PC-9 (cell line): ENCODE measurements at regions not wholly inside any gene's neighbourhood (a gene's known extent, or its start where the extent isn't known, plus 50 kb on each side); places are given as distances from the start of the nearest gene placed in this dataset.

ENCODE experiments used
- BruUV-seq: library from RNA; stranded (reverse); fragments of 400-500 nt; replicated peaks from 2 replicates; lab custom pipeline; 2021; lab: Mats Ljungman, UMichigan
- CTCF ChIA-PET: fragments of 300-600 bp; sonication (Branson Sonifier 250); formaldehyde crosslinking; loops from one replicate; lab custom pipeline; 2022; ENCODE audit warnings: antibody characterized with exemption; lab: Charles Lee
- POLR2A ChIA-PET: fragments of 300-600 bp; sonication (Branson Sonifier 250); formaldehyde crosslinking; loops from one replicate; lab custom pipeline; 2022; ENCODE audit warnings: antibody characterized with exemption; ENCODE audit not compliant: unreplicated experiment; lab: Charles Lee
- DNase-seq, 2 experiments: peaks; one replicate each; pipeline versions ENCODE4 v3.0.0 to v3.0.0-alpha.2; 2015 to 2022; ENCODE audit warnings: mixed read lengths in 1 of 2
- H2AFZ ChIP-seq: fragments of 200-600 bp; sonication (generic); 2 replicates; pipeline ENCODE4 v1.8.1; 2017; ENCODE audit warnings: antibody characterized with exemption
- H3F3A ChIP-seq: fragments of 200-600 bp; sonication (generic); 2 replicates; pipeline ENCODE4 v1.8.1; 2017; ENCODE audit warnings: antibody characterized with exemption, mild to moderate bottlenecking, low read depth; ENCODE audit not compliant: insufficient read depth
- H3K27ac ChIP-seq: fragments of 200-600 bp; sonication (generic); 2 replicates; pipeline ENCODE4 v1.6.1; 2016; ENCODE audit warnings: mixed run types
- H3K27me3 ChIP-seq: fragments of 200-600 bp; sonication (generic); 2 replicates; pipeline ENCODE4 v1.6.1; 2016; ENCODE audit warnings: low read depth, mixed run types; ENCODE audit not compliant: insufficient read depth
- H3K36me3 ChIP-seq: fragments of 200-600 bp; sonication (generic); 2 replicates; pipeline ENCODE4 v1.6.1; 2016; ENCODE audit warnings: low read depth, mixed run types
- H3K4me1 ChIP-seq: fragments of 200-600 bp; sonication (generic); replicated peaks from 2 replicates; pipeline ENCODE4 v1.6.1; 2016; ENCODE audit warnings: mixed run types; ENCODE audit not compliant: insufficient read depth
- H3K4me2 ChIP-seq: fragments of 200-600 bp; sonication (generic); 2 replicates; pipeline ENCODE4 v1.6.1; 2017; ENCODE audit warnings: mixed run types
- H3K4me3 ChIP-seq: fragments of 200-600 bp; sonication (generic); 2 replicates; pipeline ENCODE4 v1.6.1; 2016; ENCODE audit warnings: mixed run types
- H3K79me2 ChIP-seq: fragments of 200-600 bp; sonication (generic); 2 replicates; pipeline ENCODE4 v1.6.1; 2017; ENCODE audit warnings: low read depth, mixed run types
- H3K9me2 ChIP-seq: fragments of 200-600 bp; sonication (generic); 2 replicates; pipeline ENCODE4 v1.8.1; 2017; ENCODE audit warnings: mild to moderate bottlenecking; ENCODE audit not compliant: insufficient read depth
- H3K9me3 ChIP-seq: fragments of 200-600 bp; sonication (generic); 2 replicates; pipeline ENCODE4 v1.8.1; 2016; ENCODE audit warnings: low read depth; ENCODE audit not compliant: insufficient read depth
- H4K20me1 ChIP-seq: fragments of 200-600 bp; sonication (generic); 2 replicates; pipeline ENCODE4 v1.8.1; 2017; ENCODE audit not compliant: insufficient read depth
- EZH2 ChIP-seq: fragments of 200-600 bp; sonication (generic); IDR thresholded peaks from 2 replicates; pipeline ENCODE4 v1.8.0; 2017; ENCODE audit warnings: antibody characterized with exemption, low read depth
- intact Hi-C: fragments of 100-400 bp; cut with micrococcal nuclease; formaldehyde crosslinking; loops from one replicate; pipeline ENCODE4 v1.10.0; 2022; ENCODE audit not compliant: unreplicated experiment
- TF ChIP-seq, protein P1 (sequence below): fragments of 200-600 bp; sonication (generic); conservative IDR thresholded peaks from 2 replicates; pipeline ENCODE4 v1.6.1; 2017; ENCODE audit warnings: mixed run types, antibody characterized with exemption, mild to moderate bottlenecking, moderate library complexity

DNA sequence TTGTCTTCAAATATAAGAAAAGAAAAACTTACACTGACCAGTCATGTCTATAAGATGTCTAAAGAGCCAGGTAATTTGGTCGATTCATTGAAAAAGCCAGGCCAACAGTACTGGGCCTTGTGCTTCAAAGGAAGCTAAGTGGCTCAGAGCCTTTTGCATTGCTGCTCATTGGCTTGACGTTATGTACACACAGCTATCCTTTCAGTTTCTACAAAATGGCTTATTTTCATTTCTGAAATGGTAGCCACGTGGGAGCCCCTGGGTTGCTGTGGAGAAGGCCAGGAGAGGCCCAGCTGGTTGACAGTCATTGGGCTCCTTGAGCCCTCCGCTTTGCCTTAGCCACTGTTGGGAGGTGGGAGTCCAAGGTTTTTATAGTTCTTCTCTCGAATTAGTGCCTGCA lies 199.1 kb upstream of the CXorf66 start:
- no peaks in the 10 kb centered on the region for H3K9me2 ChIP-seq
- H3K36me3 ChIP-seq: no peaks in the 10 kb centered on the region
- H3K79me2 ChIP-seq: no peaks in the 10 kb centered on the region
- H3K27ac ChIP-seq: no peak overlapping the region
- no peak overlapping the region for H2AFZ ChIP-seq
- CTCF ChIA-PET: no interaction called here
- H3K4me3 ChIP-seq: no peak overlapping the region
- no peaks in the 10 kb centered on the region for H3K4me1 ChIP-seq
- no TSS peak for BruUV-seq
- H3K9me3 ChIP-seq: no peaks in the 10 kb centered on the region
- intact Hi-C loops: no loop called here
- peaks cover 7% of the 10 kb centered on the region; the same call in 1 of the 2 replicates for H3K27me3 ChIP-seq
- H3K4me2 ChIP-seq: no peak overlapping the region
- POLR2A ChIA-PET: no interaction called here
- H4K20me1 ChIP-seq: no peaks in the 10 kb centered on the region
- no peaks in the 10 kb centered on the region for H3F3A ChIP-seq
- TF ChIP-seq, protein P1, sequence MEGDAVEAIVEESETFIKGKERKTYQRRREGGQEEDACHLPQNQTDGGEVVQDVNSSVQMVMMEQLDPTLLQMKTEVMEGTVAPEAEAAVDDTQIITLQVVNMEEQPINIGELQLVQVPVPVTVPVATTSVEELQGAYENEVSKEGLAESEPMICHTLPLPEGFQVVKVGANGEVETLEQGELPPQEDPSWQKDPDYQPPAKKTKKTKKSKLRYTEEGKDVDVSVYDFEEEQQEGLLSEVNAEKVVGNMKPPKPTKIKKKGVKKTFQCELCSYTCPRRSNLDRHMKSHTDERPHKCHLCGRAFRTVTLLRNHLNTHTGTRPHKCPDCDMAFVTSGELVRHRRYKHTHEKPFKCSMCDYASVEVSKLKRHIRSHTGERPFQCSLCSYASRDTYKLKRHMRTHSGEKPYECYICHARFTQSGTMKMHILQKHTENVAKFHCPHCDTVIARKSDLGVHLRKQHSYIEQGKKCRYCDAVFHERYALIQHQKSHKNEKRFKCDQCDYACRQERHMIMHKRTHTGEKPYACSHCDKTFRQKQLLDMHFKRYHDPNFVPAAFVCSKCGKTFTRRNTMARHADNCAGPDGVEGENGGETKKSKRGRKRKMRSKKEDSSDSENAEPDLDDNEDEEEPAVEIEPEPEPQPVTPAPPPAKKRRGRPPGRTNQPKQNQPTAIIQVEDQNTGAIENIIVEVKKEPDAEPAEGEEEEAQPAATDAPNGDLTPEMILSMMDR: no peak
- TF ChIP-seq EZH2: no peak
- no peak for DNase-seq

DNA sequence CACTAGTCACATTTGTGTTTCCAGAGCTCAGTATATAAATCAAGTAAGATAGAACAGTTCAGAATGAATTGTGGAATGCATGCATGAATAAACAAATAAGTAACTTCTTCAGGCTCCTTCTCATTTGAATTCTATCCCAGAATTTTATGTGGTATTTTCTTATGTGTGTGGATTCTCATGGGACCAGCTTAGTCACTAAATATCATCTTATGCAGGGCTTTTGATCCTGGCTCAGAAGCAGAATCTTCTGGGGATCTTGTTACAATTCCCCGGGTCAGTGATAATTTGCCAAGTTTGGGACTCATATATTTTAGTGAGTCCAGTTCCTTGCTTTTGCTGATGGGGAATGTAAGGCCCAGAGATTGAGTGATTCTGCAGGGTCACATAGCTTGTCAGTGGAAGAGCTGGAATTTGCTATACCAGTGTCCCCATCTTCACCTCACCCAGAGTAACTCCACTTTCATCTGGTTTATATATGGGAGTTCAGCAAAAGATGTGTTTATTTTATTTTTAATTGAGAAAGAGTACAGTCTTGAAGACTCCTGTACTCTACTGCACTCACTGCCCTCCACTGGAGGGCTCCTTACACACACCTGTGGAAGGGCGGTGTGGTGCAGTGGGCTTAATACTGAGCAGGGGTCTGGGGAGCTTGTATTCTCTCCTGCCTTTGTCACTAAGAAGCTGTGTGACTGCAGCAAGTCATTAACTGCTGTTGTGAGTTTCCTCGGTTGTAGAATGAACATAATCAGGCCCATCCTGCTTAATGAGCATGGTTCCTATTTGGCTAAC lies 198.2 kb upstream of the CXorf66 start:
- POLR2A ChIA-PET: no interaction called here
- Histone ChIP-seq H3K36me3 (no peaks in the 10 kb centered on the region), H3K9me3 (no peaks in the 10 kb centered on the region)

DNA sequence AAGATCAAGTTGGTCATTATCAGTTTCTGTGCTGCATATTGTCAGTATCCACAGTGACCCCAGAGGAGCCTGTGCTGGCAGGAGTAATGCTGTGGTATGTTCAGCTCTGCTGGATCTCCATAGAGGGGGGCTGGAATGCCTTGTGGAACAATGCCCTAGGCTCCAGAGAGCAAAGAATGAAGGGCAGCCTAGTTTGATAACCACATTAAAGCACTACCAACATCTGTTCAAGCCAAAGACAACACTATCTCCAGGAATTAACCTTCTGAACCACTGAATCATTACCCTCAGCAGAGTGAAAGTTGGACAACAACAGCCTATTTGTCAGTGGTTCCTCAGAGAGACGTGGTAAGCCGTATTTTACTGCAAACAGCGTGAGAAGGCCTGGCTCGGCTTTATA lies 192.3 kb upstream of the CXorf66 start:
- Histone ChIP-seq H4K20me1 (no peaks in the 10 kb centered on the region), H3K4me3 (no peak overlapping the region), H3K27ac (no peak overlapping the region), H3K27me3 (peaks cover 30% of the 10 kb centered on the region; the same call in 1 of the 2 replicates), H3K9me2 (no peaks in the 10 kb centered on the region), H2AFZ (no peak overlapping the region), H3F3A (no peaks in the 10 kb centered on the region), H3K79me2 (no peaks in the 10 kb centered on the region), H3K4me2 (no peak overlapping the region), H3K4me1 (no peaks in the 10 kb centered on the region), H3K36me3 (no peaks in the 10 kb centered on the region), H3K9me3 (no peaks in the 10 kb centered on the region)
- no TSS peak for BruUV-seq
- ChIA-PET POLR2A (no interaction called here), CTCF (no interaction called here)
- DNase-seq: no peak
- TF ChIP-seq, protein P1: no peak
- no peak for TF ChIP-seq EZH2
- intact Hi-C loops: no loop called here

More for the DNA sequence above, 198.2 kb upstream of the CXorf66 start:
- no peak for TF ChIP-seq EZH2
- TF ChIP-seq, protein P1: no peak
- H3K4me3 ChIP-seq: no peak overlapping the region
- H3K9me2 ChIP-seq: no peaks in the 10 kb centered on the region
- H3K4me2 ChIP-seq: no peak overlapping the region
- H3K79me2 ChIP-seq: no peaks in the 10 kb centered on the region
- H3K27me3 ChIP-seq: peaks cover 13% of the 10 kb centered on the region; the same call in 1 of the 2 replicates
- CTCF ChIA-PET: no interaction called here
- no peak overlapping the region for H2AFZ ChIP-seq
- intact Hi-C loops: no loop called here
- no peak for DNase-seq
- no peaks in the 10 kb centered on the region for H3K4me1 ChIP-seq
- no peaks in the 10 kb centered on the region for H4K20me1 ChIP-seq
- H3K27ac ChIP-seq: no peak overlapping the region
- H3F3A ChIP-seq: no peaks in the 10 kb centered on the region
- no TSS peak for BruUV-seq
